Left cardiac atrium (tissue), 4 donors: ENCODE measurements at regions not wholly inside any gene's neighbourhood (a gene's known extent, or its start where the extent isn't known, plus 50 kb on each side); places are given as distances from the start of the nearest gene placed in this dataset.
"Not testable (repeated sequence)": the region's sequence is repeated elsewhere in the genome, so short reads cannot be mapped to it uniquely, and the experiment has no call there.

Source experiments
- ATAC-seq, 2 donors: fragments of 200-7000 bp; cut with Tn5 transposase; one replicate each; pipeline ENCODE4 v1.9.1; 2020; ENCODE audit warnings: mild to moderate bottlenecking in 2 of 2, moderate library complexity in 2 of 2
- DNase-seq: peaks from one replicate; pipeline ENCODE4 v3.0.0-alpha.2; 2020
- intact Hi-C, 2 donors: fragments of 100-400 bp; cut with DNase I; formaldehyde crosslinking; loops; one replicate each; pipeline versions ENCODE4 v1.14.1 to v1.15.1; 2022 to 2023
- donor health status: DM: no; HTN: yes; CAD: no.
- donor health status: DM: no; HTN: yes; CAD: no; lungs with severe emphysema.
- donor health status: DM: yes; HTN: yes; CAD: no.
- donor health status: Dilated cardiomyopathy.

- ATAC-seq (no peak), DNase-seq (no peak)
- intact Hi-C loops: no loop called here
These were observed 525.5 kb upstream of the AMELY start for GRCh38 chrY:7437086-7437485.

- ATAC-seq (no peak), DNase-seq (no peak)
- intact Hi-C loops: no loop called here
These were observed 522.6 kb upstream of the AMELY start for GRCh38 chrY:7433817-7434809.

GRCh38 chrY:7419165-7419564, 507.6 kb upstream of the AMELY start:
- DNase-seq (no peak), ATAC-seq (no peak)
- intact Hi-C loops: no loop called here

GRCh38 chrY:7417946-7418345, 506.4 kb upstream of the AMELY start:
- ATAC-seq (no peak), DNase-seq (no peak)
- intact Hi-C loops: no loop called here

GRCh38 chrY:7416406-7416805, 504.9 kb upstream of the AMELY start:
- intact Hi-C loops: no loop called here
- ATAC-seq: no peak

GRCh38 chrY:7415157-7415633, 503.6 kb upstream of the AMELY start:
- intact Hi-C loops: no loop called here
- DNase-seq (no peak), ATAC-seq (no peak)

More at GRCh38 chrY:7416406-7416805, 504.9 kb upstream of the AMELY start:
- no peak for DNase-seq

- ATAC-seq (no peak), DNase-seq (no peak)
- intact Hi-C loops: no loop called here
These were observed 478.5 kb upstream of the AMELY start for GRCh38 chrY:7390056-7390455.

GRCh38 chrY:7382988-7383387, 471.4 kb upstream of the AMELY start:
- no peak for ATAC-seq
- intact Hi-C loops: no loop called here
- no peak for DNase-seq

- ATAC-seq (no peak), DNase-seq (no peak)
- intact Hi-C loops: no loop called here
These were observed 465.5 kb upstream of the AMELY start for GRCh38 chrY:7377091-7377490.

- ATAC-seq, intact Hi-C loops, DNase-seq: not testable (repeated sequence)
These were observed 462.9 kb upstream of the AMELY start for GRCh38 chrY:7374485-7374884.

- DNase-seq, ATAC-seq, intact Hi-C loops: not testable (repeated sequence)
These were observed 460.4 kb upstream of the AMELY start for GRCh38 chrY:7371953-7372352.

GRCh38 chrY:7371026-7371425, 459.5 kb upstream of the AMELY start:
- ATAC-seq, intact Hi-C loops: not testable (repeated sequence)

GRCh38 chrY:7359520-7359919, 448.0 kb upstream of the AMELY start:
- DNase-seq (no peak), ATAC-seq (no peak)
- intact Hi-C loops: no loop called here

More at GRCh38 chrY:7371026-7371425, 459.5 kb upstream of the AMELY start:
- not testable (repeated sequence) for DNase-seq

GRCh38 chrY:7358103-7358752, 446.7 kb upstream of the AMELY start:
- intact Hi-C loops: no loop called here
- DNase-seq: no peak
- ATAC-seq: no peak

- ATAC-seq, intact Hi-C loops: not testable (repeated sequence)
These were observed 444.3 kb upstream of the AMELY start for GRCh38 chrY:7355891-7356290.

GRCh38 chrY:7344661-7345060, 433.1 kb upstream of the AMELY start:
- ATAC-seq: peak in 1 of 2 donors; percentile 53
- intact Hi-C loops: no loop called here

More at GRCh38 chrY:7355891-7356290, 444.3 kb upstream of the AMELY start:
- DNase-seq: not testable (repeated sequence)

GRCh38 chrY:7343261-7343660, 431.7 kb upstream of the AMELY start:
- DNase-seq (no peak), ATAC-seq (no peak)
- intact Hi-C loops: no loop called here

More at GRCh38 chrY:7344661-7345060, 433.1 kb upstream of the AMELY start:
- DNase-seq: no peak

GRCh38 chrY:7342732-7343131, 431.2 kb upstream of the AMELY start:
- DNase-seq, intact Hi-C loops, ATAC-seq: not testable (repeated sequence)

GRCh38 chrY:7339391-7340087, 428.0 kb upstream of the AMELY start:
- ATAC-seq (no peak), DNase-seq (no peak)
- intact Hi-C loops: no loop called here
